Ishikawa (cell line): ENCODE measurements at regions not wholly inside any gene's neighbourhood (a gene's known extent, or its start where the extent isn't known, plus 50 kb on each side); places are given as distances from the start of the nearest gene placed in this dataset.

Source experiments
- EP300 ChIP-seq: IDR thresholded peaks from 2 replicates; pipeline ENCODE4 v1.6.1; 2012; ENCODE audit warnings: borderline replicate concordance
- RAD21 ChIP-seq: IDR thresholded peaks from 2 replicates; pipeline ENCODE4 v1.6.1; 2012; ENCODE audit warnings: low read depth
- TEAD4 ChIP-seq: IDR thresholded peaks from 2 replicates; pipeline ENCODE4 v1.6.1; 2012

GRCh38 chrX:65841263-65841662 is 173.8 kb downstream of the MSN start:
- no peak for TF ChIP-seq RAD21
- no peak for TF ChIP-seq TEAD4
- TF ChIP-seq EP300: no peak
